Activated CD4-positive, alpha-beta T cell treated with anti-CD3 and anti-CD28 coated beads for 36 hours (primary cell): ENCODE measurements at regions not wholly inside any gene's neighbourhood (a gene's known extent, or its start where the extent isn't known, plus 50 kb on each side); places are given as distances from the start of the nearest gene placed in this dataset.
"Not testable (repeated sequence)": the region's sequence is repeated elsewhere in the genome, so short reads cannot be mapped to it uniquely, and the experiment has no call there.

ENCODE experiments used
- ATAC-seq: fragments of 200-7000 bp; cut with Tn5 transposase; one replicate; pipeline ENCODE4 v1.10.0; 2021; ENCODE audit warnings: mild to moderate bottlenecking, moderate library complexity
- CTCF ChIA-PET: fragments of 350-600 bp; sonication (Branson Sonifier 250); formaldehyde crosslinking; loops from one replicate; lab custom pipeline; 2021; ENCODE audit warnings: antibody characterized with exemption; lab: Charles Lee
- POLR2A ChIA-PET: fragments of 350-600 bp; sonication (Branson Sonifier 250); formaldehyde crosslinking; loops from one replicate; lab custom pipeline; 2021; ENCODE audit warnings: antibody characterized with exemption, inconsistent platforms; lab: Charles Lee
- DNase-seq: peaks from one replicate; pipeline ENCODE4 v3.0.0-alpha.2; 2020
- H3K27ac Mint-ChIP-seq: one replicate; pipeline ENCODE4 v1.8.0; 2021; ENCODE audit warnings: mixed read lengths
- H3K27me3 Mint-ChIP-seq: one replicate; pipeline ENCODE4 v1.8.0; 2021; ENCODE audit warnings: mixed read lengths
- H3K36me3 Mint-ChIP-seq: one replicate; pipeline ENCODE4 v1.8.0; 2021; ENCODE audit warnings: low read depth, mixed read lengths
- H3K4me1 Mint-ChIP-seq: one replicate; pipeline ENCODE4 v1.8.0; 2021; ENCODE audit warnings: mixed read lengths
- H3K4me3 Mint-ChIP-seq: one replicate; pipeline ENCODE4 v1.8.0; 2021; ENCODE audit warnings: mild to moderate bottlenecking, moderate library complexity, mixed read lengths
- H3K9me3 Mint-ChIP-seq: one replicate; pipeline ENCODE4 v1.8.0; 2021; ENCODE audit warnings: low read depth, mixed read lengths
- intact Hi-C, 2 experiments: fragments of 100-400 bp; cut with DNase I in 1 of 2; cut with micrococcal nuclease in 1 of 2; formaldehyde crosslinking; loops; one replicate each; pipeline versions ENCODE4 v1.14.2 to v1.15.1; 2022 to 2024; cut with DNase I, micrococcal nuclease

- POLR2A ChIA-PET, result no interaction called here
- no peak for ATAC-seq
- CTCF ChIA-PET, result no interaction called here
- Mint-ChIP-seq H3K36me3 (no peaks in the 10 kb centered on the region), H3K9me3 (peaks cover 2% of the 10 kb centered on the region), H3K4me1 (no peaks in the 10 kb centered on the region), H3K27ac (no peak overlapping the region), H3K27me3 (no peaks in the 10 kb centered on the region), H3K4me3 (no peak overlapping the region)
- intact Hi-C loops, result no loop called here
- DNase-seq, result no peak
Observed at GRCh38 chr18:64384101-64384500, 235.2 kb upstream of the LINC00305 start.

GRCh38 chr18:64380117-64380516, 231.2 kb upstream of the LINC00305 start:
- ATAC-seq (no peak), DNase-seq (no peak)
- no peaks in the 10 kb centered on the region for H3K27me3 Mint-ChIP-seq
- ChIA-PET POLR2A (no interaction called here), CTCF (no interaction called here)
- H3K4me3 Mint-ChIP-seq, result no peak overlapping the region
- no peaks in the 10 kb centered on the region for H3K4me1 Mint-ChIP-seq
- intact Hi-C loops, result no loop called here
- peaks cover 3% of the 10 kb centered on the region for H3K9me3 Mint-ChIP-seq
- no peak overlapping the region for H3K27ac Mint-ChIP-seq
- H3K36me3 Mint-ChIP-seq, result no peaks in the 10 kb centered on the region

GRCh38 chr18:64379662-64380061, 230.8 kb upstream of the LINC00305 start:
- no peaks in the 10 kb centered on the region for H3K27me3 Mint-ChIP-seq
- DNase-seq (no peak), ATAC-seq (no peak)
- no peak overlapping the region for H3K4me3 Mint-ChIP-seq
- H3K36me3 Mint-ChIP-seq, result no peaks in the 10 kb centered on the region
- no peak overlapping the region for H3K27ac Mint-ChIP-seq
- peaks cover 3% of the 10 kb centered on the region for H3K9me3 Mint-ChIP-seq
- POLR2A ChIA-PET, result no interaction called here
- intact Hi-C loops, result no loop called here
- CTCF ChIA-PET, result no interaction called here
- no peaks in the 10 kb centered on the region for H3K4me1 Mint-ChIP-seq

- CTCF ChIA-PET, result no interaction called here
Observed at GRCh38 chr18:64377446-64377845, 228.6 kb upstream of the LINC00305 start.

GRCh38 chr18:64372850-64373249, 224.0 kb upstream of the LINC00305 start:
- DNase-seq (no peak), ATAC-seq (no peak)
- H3K4me3 Mint-ChIP-seq, result no peak overlapping the region
- H3K36me3 Mint-ChIP-seq, result no peaks in the 10 kb centered on the region
- H3K9me3 Mint-ChIP-seq, result peaks cover 4% of the 10 kb centered on the region
- intact Hi-C loops, result no loop called here
- CTCF ChIA-PET, result no interaction called here
- POLR2A ChIA-PET, result no interaction called here
- H3K4me1 Mint-ChIP-seq, result no peaks in the 10 kb centered on the region
- H3K27me3 Mint-ChIP-seq, result no peaks in the 10 kb centered on the region
- H3K27ac Mint-ChIP-seq, result no peak overlapping the region

More at GRCh38 chr18:64377446-64377845, 228.6 kb upstream of the LINC00305 start:
- Mint-ChIP-seq H3K27ac (no peak overlapping the region), H3K36me3 (no peaks in the 10 kb centered on the region), H3K4me3 (no peak overlapping the region), H3K9me3 (peaks cover 5% of the 10 kb centered on the region), H3K27me3 (no peaks in the 10 kb centered on the region), H3K4me1 (no peaks in the 10 kb centered on the region)
- ATAC-seq (no peak), DNase-seq (no peak)
- POLR2A ChIA-PET, result no interaction called here
- intact Hi-C loops, result no loop called here

- H3K9me3 Mint-ChIP-seq, H3K27ac Mint-ChIP-seq, H3K4me1 Mint-ChIP-seq, intact Hi-C loops, ATAC-seq, CTCF ChIA-PET, H3K36me3 Mint-ChIP-seq, DNase-seq, H3K4me3 Mint-ChIP-seq, POLR2A ChIA-PET, H3K27me3 Mint-ChIP-seq: not testable (repeated sequence)
Observed at GRCh38 chr18:64369830-64370440, 221.0 kb upstream of the LINC00305 start.

- no peak for ATAC-seq
- no peak for DNase-seq
- no peaks in the 10 kb centered on the region for H3K27me3 Mint-ChIP-seq
Observed at GRCh38 chr18:64365106-64365505, 216.2 kb upstream of the LINC00305 start.

GRCh38 chr18:64337673-64338072, 188.8 kb upstream of the LINC00305 start:
- H3K4me3 Mint-ChIP-seq, result no peak overlapping the region
- no peaks in the 10 kb centered on the region for H3K9me3 Mint-ChIP-seq
- H3K4me1 Mint-ChIP-seq, result no peaks in the 10 kb centered on the region
- intact Hi-C loops, result loop anchor here in 1 of 2 experiments (10.0 kb wide), 1 partner anchor 63 kb away; no protein-coding TSS in a partner anchor
- ATAC-seq (no peak), DNase-seq (no peak)
- ChIA-PET POLR2A (no interaction called here), CTCF (interaction anchor here (0.6 kb wide), 1 partner anchor 130 kb away, joined by 3 read pairs; no protein-coding TSS in a partner anchor)
- H3K27me3 Mint-ChIP-seq, result no peaks in the 10 kb centered on the region
- H3K27ac Mint-ChIP-seq, result no peak overlapping the region
- H3K36me3 Mint-ChIP-seq, result no peaks in the 10 kb centered on the region

More at GRCh38 chr18:64365106-64365505, 216.2 kb upstream of the LINC00305 start:
- Mint-ChIP-seq H3K4me1 (no peaks in the 10 kb centered on the region), H3K27ac (no peak overlapping the region), H3K36me3 (no peaks in the 10 kb centered on the region), H3K4me3 (no peak overlapping the region), H3K9me3 (peaks cover 5% of the 10 kb centered on the region)
- ChIA-PET POLR2A (no interaction called here), CTCF (no interaction called here)
- intact Hi-C loops, result no loop called here

- ATAC-seq, result no peak
- H3K36me3 Mint-ChIP-seq, result no peaks in the 10 kb centered on the region
- intact Hi-C loops, result loop anchor here in 1 of 2 experiments (10.0 kb wide), 1 partner anchor 62 kb away; no protein-coding TSS in a partner anchor
- no peak overlapping the region for H3K27ac Mint-ChIP-seq
- ChIA-PET POLR2A (no interaction called here), CTCF (interaction anchor here (0.6 kb wide), 1 partner anchor 130 kb away, joined by 3 read pairs; no protein-coding TSS in a partner anchor)
- H3K4me1 Mint-ChIP-seq, result no peaks in the 10 kb centered on the region
- H3K9me3 Mint-ChIP-seq, result no peaks in the 10 kb centered on the region
- no peak overlapping the region for H3K4me3 Mint-ChIP-seq
- no peak for DNase-seq
- H3K27me3 Mint-ChIP-seq, result no peaks in the 10 kb centered on the region
Observed at GRCh38 chr18:64337018-64337417, 188.1 kb upstream of the LINC00305 start.

GRCh38 chr18:64334748-64335147, 185.9 kb upstream of the LINC00305 start:
- intact Hi-C loops, result loop anchor here in 1 of 2 experiments (10.0 kb wide), 1 partner anchor 60 kb away; no protein-coding TSS in a partner anchor
- H3K27me3 Mint-ChIP-seq, result no peaks in the 10 kb centered on the region
- DNase-seq (no peak), ATAC-seq (no peak)
- H3K4me1 Mint-ChIP-seq, result no peaks in the 10 kb centered on the region
- H3K36me3 Mint-ChIP-seq, result no peaks in the 10 kb centered on the region
- no peak overlapping the region for H3K27ac Mint-ChIP-seq
- ChIA-PET POLR2A (no interaction called here), CTCF (interaction anchor here (0.8 kb wide), 1 partner anchor 30 kb away, joined by 3 read pairs; no protein-coding TSS in a partner anchor)
- no peak overlapping the region for H3K4me3 Mint-ChIP-seq
- H3K9me3 Mint-ChIP-seq, result no peaks in the 10 kb centered on the region

- Mint-ChIP-seq H3K27ac (no peak overlapping the region), H3K9me3 (no peaks in the 10 kb centered on the region), H3K4me1 (no peaks in the 10 kb centered on the region), H3K4me3 (no peak overlapping the region), H3K27me3 (no peaks in the 10 kb centered on the region), H3K36me3 (no peaks in the 10 kb centered on the region)
- POLR2A ChIA-PET, result no interaction called here
- no peak for DNase-seq
- CTCF ChIA-PET, result no interaction called here
- no peak for ATAC-seq
- intact Hi-C loops, result loop anchor here in 1 of 2 experiments (10.0 kb wide), 1 partner anchor 59 kb away; no protein-coding TSS in a partner anchor
Observed at GRCh38 chr18:64333584-64333983, 184.7 kb upstream of the LINC00305 start.

- Mint-ChIP-seq H3K27me3 (no peaks in the 10 kb centered on the region), H3K36me3 (no peaks in the 10 kb centered on the region), H3K27ac (no peak overlapping the region), H3K4me3 (no peak overlapping the region), H3K4me1 (no peaks in the 10 kb centered on the region), H3K9me3 (no peaks in the 10 kb centered on the region)
- POLR2A ChIA-PET, result no interaction called here
- CTCF ChIA-PET, result no interaction called here
- intact Hi-C loops, result loop anchor here in 1 of 2 experiments (10.0 kb wide), 1 partner anchor 58 kb away; no protein-coding TSS in a partner anchor
- ATAC-seq (no peak), DNase-seq (no peak)
Observed at GRCh38 chr18:64332835-64333234, 183.9 kb upstream of the LINC00305 start.
